IMR-90 (cell line): ENCODE measurements at regions not wholly inside any gene's neighbourhood (a gene's known extent, or its start where the extent isn't known, plus 50 kb on each side); places are given as distances from the start of the nearest gene placed in this dataset.

ENCODE experiments used
- ATAC-seq: fragments of 200-7000 bp; cut with Tn5 transposase; 2 replicates; pipeline ENCODE4 v1.9.1; 2020; ENCODE audit warnings: low read depth, mild to moderate bottlenecking, moderate library complexity
- BruUV-seq: library from RNA; stranded (reverse); fragments of 400-500 nt; replicated peaks from 2 replicates; lab custom pipeline; 2021; lab: Mats Ljungman, UMichigan
- CTCF ChIA-PET: fragments of 300-600 bp; formaldehyde crosslinking; extraction: SDS; loops from one replicate; lab custom pipeline; 2021; ENCODE audit warnings: antibody characterized with exemption; lab: Yijun Ruan, JAX
- POLR2A ChIA-PET: fragments of 300-600 bp; sonication (Branson Sonifier 250); formaldehyde crosslinking; loops from one replicate; lab custom pipeline; 2022; ENCODE audit warnings: antibody characterized with exemption; ENCODE audit not compliant: unreplicated experiment; lab: Charles Lee
- DNase-seq: peaks from one replicate; pipeline ENCODE4 v3.0.0; 2013
- H2AFZ ChIP-seq: replicated peaks from 2 replicates; pipeline ENCODE3; 2013; ENCODE audit warnings: low read length, mild to moderate bottlenecking; ENCODE audit not compliant: poor library complexity
- H2AK5ac ChIP-seq: 2 replicates; pipeline ENCODE4 v1.6.1; 2013; ENCODE audit warnings: low read depth, low read length, inconsistent platforms
- H2AK9ac ChIP-seq: replicated peaks from 2 replicates; pipeline ENCODE3; 2013; ENCODE audit warnings: mild to moderate bottlenecking, low read depth, low read length, moderate library complexity; ENCODE audit not compliant: poor library complexity
- H2BK120ac ChIP-seq: 2 replicates; pipeline ENCODE4 v1.6.1; 2013; ENCODE audit warnings: low read depth, low read length, inconsistent platforms
- H2BK15ac ChIP-seq: 3 replicates; pipeline ENCODE4 v1.6.1; 2013; ENCODE audit warnings: low read depth, low read length, inconsistent platforms
- H2BK20ac ChIP-seq: 2 replicates; pipeline ENCODE4 v1.6.1; 2013; ENCODE audit warnings: low read depth, mild to moderate bottlenecking, inconsistent platforms, low read length, moderate library complexity
- H2BK5ac ChIP-seq: 2 replicates; pipeline ENCODE4 v1.6.1; 2013; ENCODE audit warnings: mild to moderate bottlenecking, low read depth, low read length, inconsistent platforms; ENCODE audit not compliant: poor library complexity, severe bottlenecking
- H3K14ac ChIP-seq: replicated peaks from 2 replicates; pipeline ENCODE4 v1.6.1; 2013; ENCODE audit warnings: low read depth, low read length, inconsistent platforms
- H3K18ac ChIP-seq: 2 replicates; pipeline ENCODE4 v1.6.1; 2013; ENCODE audit warnings: low read depth, low read length, control low read depth
- H3K23ac ChIP-seq: 2 replicates; pipeline ENCODE4 v1.6.1; 2013; ENCODE audit warnings: low read depth, low read length, inconsistent platforms
- H3K27ac ChIP-seq: 2 replicates; pipeline ENCODE4 v1.5.1; 2013; ENCODE audit warnings: mild to moderate bottlenecking, control low read depth, low read length; ENCODE audit not compliant: insufficient read depth
- H3K27me3 ChIP-seq: 2 replicates; pipeline ENCODE4 v1.6.1; 2013; ENCODE audit warnings: low read length; ENCODE audit not compliant: control insufficient read depth, insufficient read depth
- H3K36me3 ChIP-seq: 2 replicates; pipeline ENCODE4 v1.6.1; 2013; ENCODE audit warnings: low read length, mixed read lengths; ENCODE audit not compliant: control insufficient read depth, insufficient read depth
- H3K4ac ChIP-seq: 2 replicates; pipeline ENCODE4 v1.6.1; 2013; ENCODE audit warnings: low read depth, low read length, inconsistent platforms
- H3K4me1 ChIP-seq: 2 replicates; pipeline ENCODE4 v1.6.1; 2013; ENCODE audit warnings: low read length, mixed read lengths; ENCODE audit not compliant: control insufficient read depth, insufficient read depth
- H3K4me2 ChIP-seq: 2 replicates; pipeline ENCODE4 v1.6.1; 2013; ENCODE audit warnings: low read depth, mild to moderate bottlenecking, control low read depth, low read length, moderate library complexity
- H3K4me3 ChIP-seq: 2 replicates; pipeline ENCODE4 v1.5.1; 2013; ENCODE audit warnings: low read depth, mild to moderate bottlenecking, control low read depth, low read length, moderate library complexity; ENCODE audit not compliant: insufficient read depth
- H3K56ac ChIP-seq: 2 replicates; pipeline ENCODE4 v1.6.1; 2013; ENCODE audit warnings: low read length, inconsistent platforms; ENCODE audit not compliant: insufficient read depth; ENCODE audit errors: extremely low read depth
- H3K79me1 ChIP-seq, 2 experiments: 2 replicates each; pipeline ENCODE4 v1.6.1; 2013; ENCODE audit warnings: low read length in 2 of 2, inconsistent platforms in 1 of 2, low read depth in 1 of 2
- H3K9ac ChIP-seq: 2 replicates; pipeline ENCODE4 v1.6.1; 2013; ENCODE audit warnings: low read depth, low read length, control low read depth
- H3K9me1 ChIP-seq: 2 replicates; pipeline ENCODE4 v1.6.1; 2013; ENCODE audit warnings: low read length, inconsistent platforms; ENCODE audit not compliant: insufficient read depth
- H3K9me3 ChIP-seq: 2 replicates; pipeline ENCODE4 v1.6.1; 2013; ENCODE audit warnings: low read length; ENCODE audit not compliant: control insufficient read depth, insufficient read depth
- H4K20me1 ChIP-seq: 2 replicates; pipeline ENCODE4 v1.6.1; 2013; ENCODE audit warnings: low read length, inconsistent platforms; ENCODE audit not compliant: insufficient read depth
- H4K5ac ChIP-seq: 2 replicates; pipeline ENCODE4 v1.6.1; 2013; ENCODE audit warnings: mild to moderate bottlenecking, low read depth, low read length, control low read depth
- H4K8ac ChIP-seq, 2 experiments: 2 replicates each; pipeline ENCODE4 v1.6.1; 2013; ENCODE audit warnings: low read depth in 2 of 2, low read length in 2 of 2, control low read depth in 1 of 2, inconsistent platforms in 1 of 2
- H4K91ac ChIP-seq: 2 replicates; pipeline ENCODE4 v1.6.1; 2013; ENCODE audit warnings: low read depth, low read length, inconsistent platforms; ENCODE audit not compliant: insufficient read depth
- CTCF ChIP-seq: conservative IDR thresholded peaks from 2 replicates; pipeline ENCODE4 v1.5.1; 2012; ENCODE audit warnings: mild to moderate bottlenecking, low read depth, low read length, improper control_type of control experiment
- MAFK ChIP-seq: IDR thresholded peaks from 2 replicates; pipeline ENCODE4 v1.6.1; 2012; ENCODE audit warnings: low read depth, low read length, improper control_type of control experiment
- WGBS, 2 experiments: methylation state at CpG; one replicate each; pipeline versions ENCODE4 v1.1.5 to v1.1.7; 2013; ENCODE audit warnings: missing lambda C conversion rate in 2 of 2; ENCODE audit not compliant: insufficient read length in 1 of 2; ENCODE audit errors: extremely low coverage in 2 of 2; 5-methylcytosine and 5-hydroxymethylcytosine counted together
- dilution Hi-C: fragments of 300-500 bp; cut with HindIII; formaldehyde crosslinking; loops from one replicate; pipeline ENCODE4 v1.14.3; 2018; ENCODE audit warnings: low sequenced_read_pairs; ENCODE audit not compliant: unreplicated experiment
- in situ Hi-C: fragments of 300-500 bp; cut with MboI; formaldehyde crosslinking; loops from 3 replicates; pipeline ENCODE4 v1.14.3; 2019; ENCODE audit warnings: low sequenced_read_pairs, inconsistent platforms, mixed read lengths
- intact Hi-C: fragments of 100-400 bp; cut with micrococcal nuclease; formaldehyde crosslinking; loops from 2 replicates; pipeline ENCODE4 v1.10.0; 2022

GRCh38 chr1:221564891-221565290 lies 177.0 kb downstream of the DUSP10 start:
- WGBS, 2 experiments: no CpG with 5 or more reads among the region's 2 CpGs
- BruUV-seq: no TSS peak
- in situ Hi-C loops: no loop called here

More at GRCh38 chr1:221564891-221565290, 177.0 kb downstream of the DUSP10 start:
- H4K20me1 ChIP-seq: no peaks in the 10 kb centered on the region
- no peak overlapping the region for H2AK9ac ChIP-seq
- TF ChIP-seq CTCF: no peak
- peak; percentile 68 for TF ChIP-seq MAFK
- no peak overlapping the region for H3K4ac ChIP-seq
- no peak overlapping the region for H3K4me2 ChIP-seq
- no peak overlapping the region for H4K91ac ChIP-seq
- peaks cover 4% of the 10 kb centered on the region; the same call in 1 of the 2 replicates for H3K9me1 ChIP-seq
- H3K4me3 ChIP-seq: no peak overlapping the region
- peaks cover 6% of the 10 kb centered on the region; the same call in 1 of the 2 replicates for H3K4me1 ChIP-seq
- no peaks in the 10 kb centered on the region for H3K9me3 ChIP-seq
- H3K9ac ChIP-seq: no peak overlapping the region
- H3K18ac ChIP-seq: no peak overlapping the region
- dilution Hi-C loops: no loop called here
- H3K23ac ChIP-seq: no peak overlapping the region
- no peaks in the 10 kb centered on the region for H3K27me3 ChIP-seq
- H3K27ac ChIP-seq: no peak overlapping the region
- no peaks in the 10 kb centered on the region for H3K79me1 ChIP-seq
- DNase-seq (no peak), ATAC-seq (no peak)
- no peak overlapping the region for H2BK5ac ChIP-seq
- ChIA-PET CTCF (interaction anchor here (0.6 to 0.7 kb wide), 3 partner anchors 14 to 647 kb away, joined by 4 to 6 read pairs (median 5); no protein-coding TSS in a partner anchor), POLR2A (no interaction called here)
- H2AK5ac ChIP-seq: no peak overlapping the region
- H3K56ac ChIP-seq: no peak overlapping the region
- H3K14ac ChIP-seq: no peak overlapping the region
- H4K5ac ChIP-seq: no peak overlapping the region
- no peak overlapping the region for H2BK15ac ChIP-seq
- H2AFZ ChIP-seq: no peak overlapping the region
- H4K8ac ChIP-seq: no peak overlapping the region
- no peak overlapping the region for H2BK20ac ChIP-seq
- intact Hi-C loops: no loop called here
- H2BK120ac ChIP-seq: no peak overlapping the region
- no peaks in the 10 kb centered on the region for H3K36me3 ChIP-seq
